ENCODE measurements at regions not wholly inside any gene's neighbourhood (a gene's known extent, or its start where the extent isn't known, plus 50 kb on each side); places are given as distances from the start of the nearest gene placed in this dataset.

DNA sequence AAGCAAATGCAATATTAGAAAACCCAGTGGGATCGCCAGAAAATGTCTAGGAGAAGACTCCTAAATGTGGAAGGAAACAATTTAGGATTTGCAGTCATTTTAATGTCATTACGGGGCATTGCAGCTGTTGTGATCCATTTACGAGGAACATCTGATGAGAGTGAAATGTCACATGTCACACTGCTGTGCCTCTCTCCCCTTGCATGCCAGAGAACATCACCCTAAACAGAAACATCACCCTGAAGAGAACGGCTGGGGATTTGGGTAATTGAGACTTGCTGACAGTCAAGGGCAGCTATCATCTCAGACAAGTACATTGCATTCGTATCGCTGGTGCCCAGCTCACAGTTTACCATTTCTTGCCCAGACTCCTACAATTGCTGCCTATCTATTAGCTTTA, 785.7 kb upstream of the POM121L12 start:
- TF ChIP-seq ZBTB7A (IDR thresholded peaks at IDR 0.05; ENCODE audit: low read depth) (no peak), TCF12 (IDR thresholded peaks at IDR 0.05; ENCODE audit: low read depth) (no peak), EP300 (IDR thresholded peaks at IDR 0.05; ENCODE audit: borderline replicate concordance) (no peak), FOXM1 (IDR thresholded peaks at IDR 0.05; ENCODE audit: borderline replicate concordance, low read depth) (no peak), YY1 (IDR thresholded peaks at IDR 0.05; ENCODE audit: low read depth) (no peak), EGR1 (IDR thresholded peaks at IDR 0.05) (no peak), TAF1 (IDR thresholded peaks at IDR 0.05; ENCODE audit: low read depth) (no peak), CREB1 (IDR thresholded peaks at IDR 0.05; ENCODE audit: low read depth) (no peak), RAD21 (IDR thresholded peaks at IDR 0.05; ENCODE audit: low read depth) (no peak)
- TF ChIP-seq, protein P1, sequence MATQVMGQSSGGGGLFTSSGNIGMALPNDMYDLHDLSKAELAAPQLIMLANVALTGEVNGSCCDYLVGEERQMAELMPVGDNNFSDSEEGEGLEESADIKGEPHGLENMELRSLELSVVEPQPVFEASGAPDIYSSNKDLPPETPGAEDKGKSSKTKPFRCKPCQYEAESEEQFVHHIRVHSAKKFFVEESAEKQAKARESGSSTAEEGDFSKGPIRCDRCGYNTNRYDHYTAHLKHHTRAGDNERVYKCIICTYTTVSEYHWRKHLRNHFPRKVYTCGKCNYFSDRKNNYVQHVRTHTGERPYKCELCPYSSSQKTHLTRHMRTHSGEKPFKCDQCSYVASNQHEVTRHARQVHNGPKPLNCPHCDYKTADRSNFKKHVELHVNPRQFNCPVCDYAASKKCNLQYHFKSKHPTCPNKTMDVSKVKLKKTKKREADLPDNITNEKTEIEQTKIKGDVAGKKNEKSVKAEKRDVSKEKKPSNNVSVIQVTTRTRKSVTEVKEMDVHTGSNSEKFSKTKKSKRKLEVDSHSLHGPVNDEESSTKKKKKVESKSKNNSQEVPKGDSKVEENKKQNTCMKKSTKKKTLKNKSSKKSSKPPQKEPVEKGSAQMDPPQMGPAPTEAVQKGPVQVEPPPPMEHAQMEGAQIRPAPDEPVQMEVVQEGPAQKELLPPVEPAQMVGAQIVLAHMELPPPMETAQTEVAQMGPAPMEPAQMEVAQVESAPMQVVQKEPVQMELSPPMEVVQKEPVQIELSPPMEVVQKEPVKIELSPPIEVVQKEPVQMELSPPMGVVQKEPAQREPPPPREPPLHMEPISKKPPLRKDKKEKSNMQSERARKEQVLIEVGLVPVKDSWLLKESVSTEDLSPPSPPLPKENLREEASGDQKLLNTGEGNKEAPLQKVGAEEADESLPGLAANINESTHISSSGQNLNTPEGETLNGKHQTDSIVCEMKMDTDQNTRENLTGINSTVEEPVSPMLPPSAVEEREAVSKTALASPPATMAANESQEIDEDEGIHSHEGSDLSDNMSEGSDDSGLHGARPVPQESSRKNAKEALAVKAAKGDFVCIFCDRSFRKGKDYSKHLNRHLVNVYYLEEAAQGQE (IDR thresholded peaks at IDR 0.05; ENCODE audit: low read depth): no peak
- TF ChIP-seq, protein P2, sequence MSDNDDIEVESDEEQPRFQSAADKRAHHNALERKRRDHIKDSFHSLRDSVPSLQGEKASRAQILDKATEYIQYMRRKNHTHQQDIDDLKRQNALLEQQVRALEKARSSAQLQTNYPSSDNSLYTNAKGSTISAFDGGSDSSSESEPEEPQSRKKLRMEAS (IDR thresholded peaks at IDR 0.05): no peak
- TF ChIP-seq, protein P3, sequence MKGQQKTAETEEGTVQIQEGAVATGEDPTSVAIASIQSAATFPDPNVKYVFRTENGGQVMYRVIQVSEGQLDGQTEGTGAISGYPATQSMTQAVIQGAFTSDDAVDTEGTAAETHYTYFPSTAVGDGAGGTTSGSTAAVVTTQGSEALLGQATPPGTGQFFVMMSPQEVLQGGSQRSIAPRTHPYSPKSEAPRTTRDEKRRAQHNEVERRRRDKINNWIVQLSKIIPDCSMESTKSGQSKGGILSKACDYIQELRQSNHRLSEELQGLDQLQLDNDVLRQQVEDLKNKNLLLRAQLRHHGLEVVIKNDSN (IDR thresholded peaks at IDR 0.05): no peak

Measured in Ishikawa (cell line).